ENCODE measurements at regions not wholly inside any gene's neighbourhood (a gene's known extent, or its start where the extent isn't known, plus 50 kb on each side); places are given as distances from the start of the nearest gene placed in this dataset.
"Not testable (repeated sequence)": the region's sequence is repeated elsewhere in the genome, so short reads cannot be mapped to it uniquely, and the experiment has no call there.

DNA sequence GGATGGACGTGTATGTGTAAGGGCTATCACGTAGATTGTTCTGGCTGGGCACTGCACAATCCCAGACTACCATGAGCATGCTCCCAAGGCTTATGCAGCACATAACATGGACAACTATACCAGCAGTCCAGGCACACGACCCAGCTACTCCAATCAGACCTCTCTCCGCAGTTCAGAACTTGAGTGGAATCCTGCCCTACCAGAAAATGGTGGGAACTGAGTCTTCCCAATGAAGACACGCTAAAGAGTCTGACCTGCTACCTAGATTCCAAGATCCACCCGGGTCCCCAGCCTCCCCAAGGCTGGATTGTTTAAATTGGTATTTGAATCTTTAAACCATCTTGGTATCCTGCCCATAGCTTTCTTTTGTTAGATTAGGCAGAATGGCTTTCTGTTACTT is 251.3 kb upstream of the KAZN start:
- intact Hi-C loops (cut with DNase I) = no loop called here
- DNase-seq (ENCODE audit: extremely low spot score) = no peak
- no peak for TF ChIP-seq POLR2AphosphoS5 (IDR thresholded peaks at IDR 0.05)
- no peak for TF ChIP-seq EP300 (IDR thresholded peaks at IDR 0.05)
- TF ChIP-seq CTCF (IDR thresholded peaks at IDR 0.05) = no peak
- no peak for TF ChIP-seq POLR2A (IDR thresholded peaks at IDR 0.05; ENCODE audit: low read depth)
- no peak overlapping the region for H3K27ac ChIP-seq (replicated peaks in 1 of 4)
- no peaks in the 10 kb centered on the region for H3K36me3 ChIP-seq
- 78% methylated on average over 5 of the region's 6 CpGs for WGBS
- no peak overlapping the region for H3K4me3 ChIP-seq
- H3K27me3 ChIP-seq = no peaks in the 10 kb centered on the region
- no peaks in the 10 kb centered on the region for H3K4me1 ChIP-seq
- peaks cover 0 to 2% (median 0%) of the 10 kb centered on the region in 4 donors for H3K9me3 ChIP-seq

GRCh38 chr1:14347776-14348175 is 250.7 kb upstream of the KAZN start:
- intact Hi-C loops (cut with DNase I) = no loop called here
- H3K27ac ChIP-seq (replicated peaks in 1 of 4) = no peak overlapping the region
- DNase-seq (ENCODE audit: extremely low spot score) = no peak
- H3K27me3 ChIP-seq = no peaks in the 10 kb centered on the region
- H3K36me3 ChIP-seq = no peaks in the 10 kb centered on the region
- no peak overlapping the region for H3K4me3 ChIP-seq
- H3K4me1 ChIP-seq = no peaks in the 10 kb centered on the region
- 84% methylated on average over 3 of the region's 3 CpGs for WGBS
- TF ChIP-seq POLR2A (IDR thresholded peaks at IDR 0.05; ENCODE audit: low read depth) (no peak), EP300 (IDR thresholded peaks at IDR 0.05) (no peak), POLR2AphosphoS5 (IDR thresholded peaks at IDR 0.05) (no peak), CTCF (IDR thresholded peaks at IDR 0.05) (no peak)
- peaks cover 0 to 2% (median 0%) of the 10 kb centered on the region in 4 donors for H3K9me3 ChIP-seq

GRCh38 chr1:14350197-14350596 is 248.3 kb upstream of the KAZN start:
- intact Hi-C loops (cut with DNase I) = no loop called here
- DNase-seq (ENCODE audit: extremely low spot score) = no peak

DNA sequence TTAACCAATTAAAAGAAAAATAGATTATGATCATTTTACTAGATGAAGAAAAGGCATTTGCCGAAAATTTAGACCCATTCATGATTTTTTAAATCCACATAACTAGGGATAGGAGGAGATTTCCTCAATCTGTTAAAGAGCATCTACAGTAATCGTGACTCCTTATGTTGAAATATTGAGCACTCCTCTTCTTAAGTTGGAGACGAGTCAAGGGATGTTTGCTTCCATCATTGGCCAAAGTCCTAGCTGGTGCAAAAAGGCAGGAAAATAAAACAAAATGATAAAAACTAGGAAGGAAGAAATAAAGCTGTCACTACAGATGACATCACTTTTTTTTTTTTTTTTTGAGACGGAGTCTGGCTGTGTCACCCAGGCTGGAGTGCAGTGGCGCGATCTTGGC is 245.6 kb upstream of the KAZN start:
- WGBS = 85% methylated on average over 6 of the region's 6 CpGs
- peak; percentile 12 for DNase-seq (ENCODE audit: extremely low spot score)

More at GRCh38 chr1:14350197-14350596, 248.3 kb upstream of the KAZN start:
- Histone ChIP-seq H3K4me3 (no peak overlapping the region), H3K4me1 (no peaks in the 10 kb centered on the region), H3K9me3 (peaks cover 0 to 2% (median 0%) of the 10 kb centered on the region in 4 donors), H3K36me3 (no peaks in the 10 kb centered on the region), H3K27me3 (no peaks in the 10 kb centered on the region), H3K27ac (replicated peaks in 1 of 4) (no peak overlapping the region)
- 68% methylated on average over 2 of the region's 2 CpGs for WGBS
- TF ChIP-seq EP300 (IDR thresholded peaks at IDR 0.05) (no peak), CTCF (IDR thresholded peaks at IDR 0.05) (no peak), POLR2AphosphoS5 (IDR thresholded peaks at IDR 0.05) (no peak), POLR2A (IDR thresholded peaks at IDR 0.05; ENCODE audit: low read depth) (no peak)

DNA sequence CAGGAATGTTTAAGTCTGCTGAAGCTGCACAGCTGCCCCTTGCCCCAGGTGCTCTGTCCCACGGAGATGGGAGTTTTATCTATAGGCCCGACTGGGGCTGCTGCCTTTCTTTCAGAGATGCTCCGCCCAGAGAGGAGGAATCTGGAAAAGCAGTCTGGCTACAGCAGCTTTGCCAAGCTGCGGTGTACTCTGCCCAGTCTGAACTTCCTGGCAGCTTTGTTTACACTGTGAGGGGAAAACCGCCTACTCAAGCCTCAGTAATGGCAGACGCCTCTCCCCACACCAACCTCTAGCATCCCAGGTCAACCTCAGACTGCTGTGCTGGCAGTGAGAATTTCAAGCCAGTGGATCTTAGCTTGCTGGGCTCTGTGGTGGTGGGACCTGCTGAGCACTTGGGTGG is 237.5 kb upstream of the KAZN start:
- intact Hi-C loops (cut with DNase I); H3K36me3 ChIP-seq; H3K27me3 ChIP-seq; H3K27ac ChIP-seq (replicated peaks in 1 of 4); H3K4me1 ChIP-seq; H3K4me3 ChIP-seq: not testable (repeated sequence)
- no CpG with 5 or more reads among the region's 6 CpGs for WGBS
- DNase-seq (ENCODE audit: extremely low spot score) = peak; percentile 57
- peaks cover 0 to 22% (median 0%) of the 10 kb centered on the region in 4 donors for H3K9me3 ChIP-seq

More for the DNA sequence above, 245.6 kb upstream of the KAZN start:
- Histone ChIP-seq H3K36me3 (no peaks in the 10 kb centered on the region), H3K4me3 (no peak overlapping the region), H3K4me1 (no peaks in the 10 kb centered on the region), H3K27me3 (no peaks in the 10 kb centered on the region), H3K27ac (replicated peaks in 1 of 4) (no peak overlapping the region), H3K9me3 (peaks cover 0 to 10% (median 0%) of the 10 kb centered on the region in 4 donors)
- TF ChIP-seq POLR2AphosphoS5 (IDR thresholded peaks at IDR 0.05) (no peak), EP300 (IDR thresholded peaks at IDR 0.05) (no peak), POLR2A (IDR thresholded peaks at IDR 0.05; ENCODE audit: low read depth) (no peak), CTCF (IDR thresholded peaks at IDR 0.05) (no peak)
- intact Hi-C loops (cut with DNase I) = no loop called here
